ENCODE measurements at regions not wholly inside any gene's neighbourhood (a gene's known extent, or its start where the extent isn't known, plus 50 kb on each side); places are given as distances from the start of the nearest gene placed in this dataset.

- no peaks in the 10 kb centered on the region for H3K79me2 ChIP-seq (ENCODE audit: insufficient read depth, low read depth, low read length)
- no peaks in the 10 kb centered on the region for H3K4me1 ChIP-seq (ENCODE audit: insufficient read depth, low read length, poor library complexity, severe bottlenecking)
- H3K9me2 ChIP-seq (ENCODE audit: insufficient read depth, low read length), result no peaks in the 10 kb centered on the region
- BruUV-seq (replicated peaks), result no TSS peak
- no peak for DNase-seq (ENCODE audit: low spot score)
- H4K20me1 ChIP-seq (ENCODE audit: insufficient read depth, low read length), result no peaks in the 10 kb centered on the region
- intact Hi-C loops (cut with micrococcal nuclease; ENCODE audit: unreplicated experiment), result no loop called here
- no peak overlapping the region for H2AFZ ChIP-seq (ENCODE audit: low read length)
- no peak overlapping the region for H3K4me3 ChIP-seq (ENCODE audit: low read depth, low read length, poor library complexity, severe bottlenecking)
- no peak overlapping the region for H3K4me2 ChIP-seq (ENCODE audit: low read length)
- ChIA-PET CTCF (ENCODE audit: unreplicated experiment) (no interaction called here), POLR2A (interaction anchor here (0.9 kb wide), 1 partner anchor 32 kb away, joined by 3 read pairs; no protein-coding TSS in a partner anchor)
- TF ChIP-seq EZH2phosphoT487 (IDR thresholded peaks at IDR 0.05; ENCODE audit: borderline replicate concordance, low read depth, low read length), result no peak
- no peak for TF ChIP-seq CTCF (conservative IDR thresholded peaks at IDR 0.05; ENCODE audit: low read length)
- H3K9me3 ChIP-seq (ENCODE audit: low read length), result no peaks in the 10 kb centered on the region
- H3K27ac ChIP-seq (ENCODE audit: low read depth, low read length, poor library complexity, severe bottlenecking), result no peak overlapping the region
- no peaks in the 10 kb centered on the region for H3K36me3 ChIP-seq (ENCODE audit: insufficient read depth, low read length)
These were observed 434.0 kb upstream of the CDH5 start for GRCh38 chr16:65932350-65933072.

GRCh38 chr16:65922923-65923322, 443.6 kb upstream of the CDH5 start:
- H3K9me2 ChIP-seq (ENCODE audit: insufficient read depth, low read length), result no peaks in the 10 kb centered on the region
- H3K9me3 ChIP-seq (ENCODE audit: low read length), result no peaks in the 10 kb centered on the region
- intact Hi-C loops (cut with micrococcal nuclease; ENCODE audit: unreplicated experiment), result no loop called here
- CTCF ChIA-PET (ENCODE audit: unreplicated experiment), result no interaction called here
- no peak for DNase-seq (ENCODE audit: low spot score)
- no peak overlapping the region for H3K4me3 ChIP-seq (ENCODE audit: low read depth, low read length, poor library complexity, severe bottlenecking)
- no peak overlapping the region for H3K27ac ChIP-seq (ENCODE audit: low read depth, low read length, poor library complexity, severe bottlenecking)
- no peaks in the 10 kb centered on the region for H3K36me3 ChIP-seq (ENCODE audit: insufficient read depth, low read length)
- TF ChIP-seq EZH2phosphoT487 (IDR thresholded peaks at IDR 0.05; ENCODE audit: borderline replicate concordance, low read depth, low read length) (no peak), CTCF (conservative IDR thresholded peaks at IDR 0.05; ENCODE audit: low read length) (no peak)
- H3K79me2 ChIP-seq (ENCODE audit: insufficient read depth, low read depth, low read length), result no peaks in the 10 kb centered on the region
- H3K4me2 ChIP-seq (ENCODE audit: low read length), result no peak overlapping the region
- H2AFZ ChIP-seq (ENCODE audit: low read length), result no peak overlapping the region
- no peaks in the 10 kb centered on the region for H3K4me1 ChIP-seq (ENCODE audit: insufficient read depth, low read length, poor library complexity, severe bottlenecking)
- BruUV-seq (replicated peaks), result no TSS peak
- POLR2A ChIA-PET, result no interaction called here
- H4K20me1 ChIP-seq (ENCODE audit: insufficient read depth, low read length), result no peaks in the 10 kb centered on the region

- POLR2A ChIA-PET, result interaction anchor here (1.1 kb wide), 1 partner anchor 9 kb away, joined by 5 read pairs; no protein-coding TSS in a partner anchor
- Histone ChIP-seq H3K27ac (ENCODE audit: low read depth, low read length, poor library complexity, severe bottlenecking) (no peak overlapping the region), H3K4me1 (ENCODE audit: insufficient read depth, low read length, poor library complexity, severe bottlenecking) (no peaks in the 10 kb centered on the region), H3K9me2 (ENCODE audit: insufficient read depth, low read length) (no peaks in the 10 kb centered on the region), H3K36me3 (ENCODE audit: insufficient read depth, low read length) (no peaks in the 10 kb centered on the region), H3K4me2 (ENCODE audit: low read length) (no peak overlapping the region), H3K79me2 (ENCODE audit: insufficient read depth, low read depth, low read length) (no peaks in the 10 kb centered on the region), H4K20me1 (ENCODE audit: insufficient read depth, low read length) (no peaks in the 10 kb centered on the region), H3K9me3 (ENCODE audit: low read length) (no peaks in the 10 kb centered on the region), H3K4me3 (ENCODE audit: low read depth, low read length, poor library complexity, severe bottlenecking) (no peak overlapping the region), H2AFZ (ENCODE audit: low read length) (no peak overlapping the region)
- no peak for TF ChIP-seq CTCF (conservative IDR thresholded peaks at IDR 0.05; ENCODE audit: low read length)
- TF ChIP-seq EZH2phosphoT487 (IDR thresholded peaks at IDR 0.05; ENCODE audit: borderline replicate concordance, low read depth, low read length), result no peak
- no TSS peak for BruUV-seq (replicated peaks)
- no peak for DNase-seq (ENCODE audit: low spot score)
- CTCF ChIA-PET (ENCODE audit: unreplicated experiment), result no interaction called here
- intact Hi-C loops (cut with micrococcal nuclease; ENCODE audit: unreplicated experiment), result no loop called here
These were observed 446.5 kb upstream of the CDH5 start for GRCh38 chr16:65919986-65920376.
